SU-DHL-6 (cell line): ENCODE measurements at regions not wholly inside any gene's neighbourhood (a gene's known extent, or its start where the extent isn't known, plus 50 kb on each side); places are given as distances from the start of the nearest gene placed in this dataset.

Experiments used
- H2AFZ ChIP-seq: fragments of 200-600 bp; sonication (generic); 2 replicates; pipeline ENCODE4 v1.6.1; 2014; ENCODE audit warnings: low read depth, mild to moderate bottlenecking, moderate library complexity, mixed read lengths, antibody characterized with exemption, low read length; ENCODE audit not compliant: severe bottlenecking
- H3F3A ChIP-seq: fragments of 200-600 bp; shearing (Covaris generic); 2 replicates; pipeline ENCODE4 v1.6.0; 2016; ENCODE audit warnings: antibody characterized with exemption, mild to moderate bottlenecking; ENCODE audit not compliant: insufficient read depth
- H3K27ac ChIP-seq: fragments of 200-600 bp; sonication (generic); 2 replicates; pipeline ENCODE4 v1.5.1; 2016; ENCODE audit warnings: low read depth, mild to moderate bottlenecking, low read length, moderate library complexity, mixed read lengths
- H3K27me3 ChIP-seq: fragments of 200-600 bp; sonication (generic), shearing (Covaris generic); 2 replicates; pipeline ENCODE4 v1.6.0; 2014; ENCODE audit warnings: mild to moderate bottlenecking, low read length
- H3K36me3 ChIP-seq: fragments of 200-600 bp; sonication (generic); 2 replicates; pipeline ENCODE4 v1.6.1; 2014; ENCODE audit warnings: mild to moderate bottlenecking, low read length, mixed read lengths
- H3K4me2 ChIP-seq: fragments of 300-600, 200-600 bp; shearing (Covaris generic), sonication (generic); 2 replicates; pipeline ENCODE4 v1.6.0; 2014; ENCODE audit warnings: low read length, low read depth, mild to moderate bottlenecking; ENCODE audit not compliant: poor library complexity, severe bottlenecking
- H3K4me3 ChIP-seq: fragments of 200-600 bp; sonication (generic); 2 replicates; pipeline ENCODE4 v1.5.1; 2014; ENCODE audit warnings: antibody characterized with exemption, low read length, mild to moderate bottlenecking, mixed read lengths; ENCODE audit not compliant: insufficient read depth, poor library complexity, severe bottlenecking
- H3K79me2 ChIP-seq: fragments of 200-600 bp; sonication (generic); 2 replicates; pipeline ENCODE4 v1.6.1; 2014; ENCODE audit warnings: mild to moderate bottlenecking, low read length, moderate library complexity; ENCODE audit not compliant: insufficient read depth
- H3K9ac ChIP-seq: fragments of 200-600 bp; sonication (generic); 2 replicates; pipeline ENCODE4 v1.7.0; 2014; ENCODE audit warnings: mild to moderate bottlenecking, low read length
- H3K9me2 ChIP-seq: fragments of 200-600 bp; sonication (generic); replicated peaks from 2 replicates; pipeline ENCODE4 v1.6.1; 2014; ENCODE audit warnings: low read length; ENCODE audit not compliant: insufficient read depth
- H3K9me3 ChIP-seq: fragments of 200-600 bp; sonication (generic); 2 replicates; pipeline ENCODE4 v1.6.1; 2014; ENCODE audit warnings: low read length, mixed read lengths; ENCODE audit not compliant: insufficient read depth
- H4K20me1 ChIP-seq: fragments of 200-600 bp; sonication (generic); 2 replicates; pipeline ENCODE4 v1.6.1; 2014; ENCODE audit warnings: low read depth, mild to moderate bottlenecking, antibody characterized with exemption, low read length, moderate library complexity, mixed read lengths
- CTCF ChIP-seq: fragments of 200-600 bp; sonication (generic); IDR thresholded peaks from one replicate; pipeline ENCODE4 v1.5.1; 2017; ENCODE audit warnings: antibody characterized with exemption, mild to moderate bottlenecking, low read length, moderate library complexity; ENCODE audit not compliant: insufficient read depth, poor library complexity, severe bottlenecking
- EZH2phosphoT487 ChIP-seq: fragments of 200-600 bp; sonication (generic), shearing (Covaris generic); conservative IDR thresholded peaks from 2 replicates; pipeline ENCODE4 v1.6.1; 2018; ENCODE audit warnings: mild to moderate bottlenecking, antibody characterized with exemption, low read length, moderate library complexity, mixed read lengths

- Histone ChIP-seq H3K27ac (no peak overlapping the region), H3K79me2 (no peaks in the 10 kb centered on the region), H3K4me2 (no peak overlapping the region), H3K9me2 (no peaks in the 10 kb centered on the region), H2AFZ (no peak overlapping the region), H3F3A (no peaks in the 10 kb centered on the region), H3K27me3 (no peaks in the 10 kb centered on the region), H4K20me1 (no peaks in the 10 kb centered on the region), H3K36me3 (no peaks in the 10 kb centered on the region), H3K4me3 (no peak overlapping the region), H3K9ac (no peak overlapping the region), H3K9me3 (no peaks in the 10 kb centered on the region)
- TF ChIP-seq CTCF (no peak), EZH2phosphoT487 (no peak)
These were observed 400.1 kb downstream of the LNPK start for GRCh38 chr2:175601969-175602368.

- H3K27me3 ChIP-seq = no peaks in the 10 kb centered on the region
- H2AFZ ChIP-seq = no peak overlapping the region
- H3K4me3 ChIP-seq = no peak overlapping the region
- no peak overlapping the region for H3K4me2 ChIP-seq
- no peaks in the 10 kb centered on the region for H3F3A ChIP-seq
- H3K9me3 ChIP-seq = no peaks in the 10 kb centered on the region
- no peak overlapping the region for H3K27ac ChIP-seq
- no peaks in the 10 kb centered on the region for H4K20me1 ChIP-seq
- H3K36me3 ChIP-seq = no peaks in the 10 kb centered on the region
- H3K79me2 ChIP-seq = no peaks in the 10 kb centered on the region
- TF ChIP-seq CTCF = no peak
- TF ChIP-seq EZH2phosphoT487 = no peak
- H3K9me2 ChIP-seq = no peaks in the 10 kb centered on the region
- H3K9ac ChIP-seq = no peak overlapping the region
These were observed 401.9 kb downstream of the LNPK start for GRCh38 chr2:175599966-175600831.

GRCh38 chr2:175597286-175597685, 404.8 kb downstream of the LNPK start:
- H3K9ac ChIP-seq = no peak overlapping the region
- no peaks in the 10 kb centered on the region for H3F3A ChIP-seq
- H2AFZ ChIP-seq = no peak overlapping the region
- H3K9me3 ChIP-seq = no peaks in the 10 kb centered on the region
- H3K27ac ChIP-seq = no peak overlapping the region
- H4K20me1 ChIP-seq = no peaks in the 10 kb centered on the region
- no peaks in the 10 kb centered on the region for H3K9me2 ChIP-seq
- no peak overlapping the region for H3K4me2 ChIP-seq
- no peaks in the 10 kb centered on the region for H3K36me3 ChIP-seq
- TF ChIP-seq EZH2phosphoT487 (no peak), CTCF (no peak)
- no peak overlapping the region for H3K4me3 ChIP-seq
- H3K79me2 ChIP-seq = no peaks in the 10 kb centered on the region
- H3K27me3 ChIP-seq = no peaks in the 10 kb centered on the region
